ENCODE measurements at regions not wholly inside any gene's neighbourhood (a gene's known extent, or its start where the extent isn't known, plus 50 kb on each side); places are given as distances from the start of the nearest gene placed in this dataset.

GRCh38 chr9:80945436-80945835 lies 743.9 kb downstream of the TLE1 start:
- Histone ChIP-seq H3K36me3 (ENCODE audit: insufficient read depth, low read length) (no peaks in the 10 kb centered on the region), H2AFZ (ENCODE audit: low read length, unreplicated experiment) (no peak overlapping the region), H3K27me3 (ENCODE audit: insufficient read depth, low read length) (no peaks in the 10 kb centered on the region)

DNA sequence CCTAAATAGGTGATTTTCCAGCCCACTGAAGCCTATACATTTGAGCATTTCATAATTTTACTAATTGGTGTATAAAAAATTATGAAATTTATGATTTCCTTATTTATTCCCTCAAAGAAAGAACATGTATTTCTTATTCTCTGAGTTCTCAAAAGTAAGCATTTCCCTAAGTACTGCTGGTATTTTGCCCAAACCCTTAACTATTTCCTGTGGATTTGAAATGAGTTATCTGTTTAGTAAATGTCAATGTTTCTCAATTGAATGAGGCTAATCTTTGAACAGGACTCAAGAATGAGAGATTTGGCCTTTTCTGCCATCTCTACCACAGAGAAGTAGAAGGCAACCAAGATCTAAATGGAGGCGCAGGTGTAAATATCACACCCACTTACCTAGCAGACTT lies 751.7 kb downstream of the TLE1 start:
- H3K4me1 ChIP-seq (ENCODE audit: control insufficient read depth, insufficient read depth, low read length, unreplicated experiment) = no peaks in the 10 kb centered on the region
- no peaks in the 10 kb centered on the region for H3K36me3 ChIP-seq (ENCODE audit: insufficient read depth, low read length)
- no peak overlapping the region for H3K4me3 ChIP-seq (ENCODE audit: low read depth, low read length)
- no peaks in the 10 kb centered on the region for H3K79me2 ChIP-seq (ENCODE audit: control insufficient read depth, insufficient read depth, low read length, unreplicated experiment)
- H2AFZ ChIP-seq (ENCODE audit: low read length, unreplicated experiment) = no peak overlapping the region
- no peaks in the 10 kb centered on the region for H3K27me3 ChIP-seq (ENCODE audit: insufficient read depth, low read length)
- no peak overlapping the region for H3K27ac ChIP-seq (ENCODE audit: low read depth, low read length)

More at GRCh38 chr9:80945436-80945835, 743.9 kb downstream of the TLE1 start:
- no peaks in the 10 kb centered on the region for H3K79me2 ChIP-seq (ENCODE audit: control insufficient read depth, insufficient read depth, low read length, unreplicated experiment)
- H3K4me3 ChIP-seq (ENCODE audit: low read depth, low read length) = no peak overlapping the region
- no peaks in the 10 kb centered on the region for H3K4me1 ChIP-seq (ENCODE audit: control insufficient read depth, insufficient read depth, low read length, unreplicated experiment)
- H3K27ac ChIP-seq (ENCODE audit: low read depth, low read length) = no peak overlapping the region

- Histone ChIP-seq H3K4me3 (ENCODE audit: low read depth, low read length) (no peak overlapping the region), H3K27me3 (ENCODE audit: insufficient read depth, low read length) (no peaks in the 10 kb centered on the region), H2AFZ (ENCODE audit: low read length, unreplicated experiment) (no peak overlapping the region), H3K79me2 (ENCODE audit: control insufficient read depth, insufficient read depth, low read length, unreplicated experiment) (no peaks in the 10 kb centered on the region), H3K36me3 (ENCODE audit: insufficient read depth, low read length) (no peaks in the 10 kb centered on the region), H3K27ac (ENCODE audit: low read depth, low read length) (no peak overlapping the region), H3K4me1 (ENCODE audit: control insufficient read depth, insufficient read depth, low read length, unreplicated experiment) (no peaks in the 10 kb centered on the region)
These were observed 755.3 kb downstream of the TLE1 start for GRCh38 chr9:80934095-80934494.

- H3K4me1 ChIP-seq (ENCODE audit: control insufficient read depth, insufficient read depth, low read length, unreplicated experiment) = no peaks in the 10 kb centered on the region
- H3K79me2 ChIP-seq (ENCODE audit: control insufficient read depth, insufficient read depth, low read length, unreplicated experiment) = no peaks in the 10 kb centered on the region
- H3K27ac ChIP-seq (ENCODE audit: low read depth, low read length) = no peak overlapping the region
- H3K27me3 ChIP-seq (ENCODE audit: insufficient read depth, low read length) = no peaks in the 10 kb centered on the region
- H3K36me3 ChIP-seq (ENCODE audit: insufficient read depth, low read length) = no peaks in the 10 kb centered on the region
- H3K4me3 ChIP-seq (ENCODE audit: low read depth, low read length) = no peak overlapping the region
- no peak overlapping the region for H2AFZ ChIP-seq (ENCODE audit: low read length, unreplicated experiment)
These were observed 756.2 kb downstream of the TLE1 start for GRCh38 chr9:80932947-80933780.

DNA sequence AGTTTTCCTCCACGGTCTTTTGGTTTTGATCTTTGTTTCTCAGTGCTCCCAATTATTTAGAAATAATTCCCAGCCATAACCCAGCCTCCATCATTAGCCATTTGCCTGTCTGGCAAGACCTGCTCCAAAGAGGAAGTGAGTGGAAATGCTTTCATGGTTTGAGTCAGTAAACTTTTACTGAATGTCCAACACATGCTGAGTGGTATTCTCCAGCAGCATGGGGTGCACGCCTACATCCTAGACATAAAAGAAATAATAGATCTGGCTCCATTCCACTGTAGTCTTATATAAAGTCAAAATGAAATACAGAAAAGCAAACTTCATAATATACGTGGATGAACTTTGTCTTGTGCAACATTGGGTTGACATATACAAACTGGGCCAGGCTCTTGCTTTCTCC lies 757.2 kb downstream of the TLE1 start:
- H2AFZ ChIP-seq (ENCODE audit: low read length, unreplicated experiment) = no peak overlapping the region

DNA sequence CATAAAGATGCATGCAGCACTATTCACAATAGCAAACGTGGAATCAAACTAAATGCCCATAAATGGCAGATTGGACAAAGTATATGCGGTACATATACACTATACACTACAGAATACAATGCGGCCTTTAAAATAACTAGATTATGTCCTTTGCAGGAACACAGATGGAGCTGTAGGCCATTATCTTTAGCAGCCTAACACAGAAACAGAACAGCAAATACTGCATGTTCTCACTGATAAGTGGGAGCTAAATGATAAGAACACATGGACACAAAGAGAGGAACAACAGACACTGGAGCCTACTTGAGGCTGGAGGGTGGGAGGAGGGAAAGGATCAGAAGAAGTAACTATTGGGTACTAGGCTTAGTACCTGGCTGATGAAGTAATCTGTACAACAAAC lies 758.2 kb downstream of the TLE1 start:
- Histone ChIP-seq H3K4me3 (ENCODE audit: low read depth, low read length) (no peak overlapping the region), H2AFZ (ENCODE audit: low read length, unreplicated experiment) (no peak overlapping the region), H3K36me3 (ENCODE audit: insufficient read depth, low read length) (no peaks in the 10 kb centered on the region), H3K4me1 (ENCODE audit: control insufficient read depth, insufficient read depth, low read length, unreplicated experiment) (no peaks in the 10 kb centered on the region), H3K27ac (ENCODE audit: low read depth, low read length) (no peak overlapping the region), H3K27me3 (ENCODE audit: insufficient read depth, low read length) (no peaks in the 10 kb centered on the region), H3K79me2 (ENCODE audit: control insufficient read depth, insufficient read depth, low read length, unreplicated experiment) (no peaks in the 10 kb centered on the region)

More for the DNA sequence above, 757.2 kb downstream of the TLE1 start:
- no peaks in the 10 kb centered on the region for H3K4me1 ChIP-seq (ENCODE audit: control insufficient read depth, insufficient read depth, low read length, unreplicated experiment)
- no peaks in the 10 kb centered on the region for H3K79me2 ChIP-seq (ENCODE audit: control insufficient read depth, insufficient read depth, low read length, unreplicated experiment)
- no peaks in the 10 kb centered on the region for H3K27me3 ChIP-seq (ENCODE audit: insufficient read depth, low read length)
- no peak overlapping the region for H3K27ac ChIP-seq (ENCODE audit: low read depth, low read length)
- no peak overlapping the region for H3K4me3 ChIP-seq (ENCODE audit: low read depth, low read length)
- H3K36me3 ChIP-seq (ENCODE audit: insufficient read depth, low read length) = no peaks in the 10 kb centered on the region

GRCh38 chr9:80928697-80929096 lies 760.6 kb downstream of the TLE1 start:
- Histone ChIP-seq H3K27me3 (ENCODE audit: insufficient read depth, low read length) (no peaks in the 10 kb centered on the region), H3K79me2 (ENCODE audit: control insufficient read depth, insufficient read depth, low read length, unreplicated experiment) (no peaks in the 10 kb centered on the region), H3K4me1 (ENCODE audit: control insufficient read depth, insufficient read depth, low read length, unreplicated experiment) (no peaks in the 10 kb centered on the region), H3K27ac (ENCODE audit: low read depth, low read length) (no peak overlapping the region), H3K4me3 (ENCODE audit: low read depth, low read length) (no peak overlapping the region), H2AFZ (ENCODE audit: low read length, unreplicated experiment) (no peak overlapping the region), H3K36me3 (ENCODE audit: insufficient read depth, low read length) (no peaks in the 10 kb centered on the region)

DNA sequence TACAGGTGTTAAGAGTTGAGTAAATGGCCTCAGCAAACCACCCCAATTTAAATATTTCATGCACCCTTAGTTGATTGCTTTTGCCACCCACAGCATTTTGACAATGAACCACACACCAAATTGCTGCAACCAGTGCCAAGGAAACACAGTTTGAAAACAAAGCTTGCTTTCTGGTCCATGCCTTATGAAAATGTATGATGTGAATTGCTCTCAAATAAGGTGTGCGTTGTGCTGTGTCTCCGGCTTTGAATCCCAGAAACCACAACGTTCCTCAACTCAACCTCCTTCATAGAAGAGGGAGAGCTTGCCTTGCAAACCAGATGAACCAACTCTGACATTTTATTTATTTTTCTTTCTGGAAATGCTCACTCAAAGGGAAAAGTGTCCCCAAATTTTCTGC lies 762.7 kb downstream of the TLE1 start:
- no peaks in the 10 kb centered on the region for H3K79me2 ChIP-seq (ENCODE audit: control insufficient read depth, insufficient read depth, low read length, unreplicated experiment)
- H3K36me3 ChIP-seq (ENCODE audit: insufficient read depth, low read length) = no peaks in the 10 kb centered on the region
- H3K27ac ChIP-seq (ENCODE audit: low read depth, low read length) = no peak overlapping the region
- no peaks in the 10 kb centered on the region for H3K27me3 ChIP-seq (ENCODE audit: insufficient read depth, low read length)
- no peak overlapping the region for H3K4me3 ChIP-seq (ENCODE audit: low read depth, low read length)
- H2AFZ ChIP-seq (ENCODE audit: low read length, unreplicated experiment) = no peak overlapping the region
- no peaks in the 10 kb centered on the region for H3K4me1 ChIP-seq (ENCODE audit: control insufficient read depth, insufficient read depth, low read length, unreplicated experiment)

DNA sequence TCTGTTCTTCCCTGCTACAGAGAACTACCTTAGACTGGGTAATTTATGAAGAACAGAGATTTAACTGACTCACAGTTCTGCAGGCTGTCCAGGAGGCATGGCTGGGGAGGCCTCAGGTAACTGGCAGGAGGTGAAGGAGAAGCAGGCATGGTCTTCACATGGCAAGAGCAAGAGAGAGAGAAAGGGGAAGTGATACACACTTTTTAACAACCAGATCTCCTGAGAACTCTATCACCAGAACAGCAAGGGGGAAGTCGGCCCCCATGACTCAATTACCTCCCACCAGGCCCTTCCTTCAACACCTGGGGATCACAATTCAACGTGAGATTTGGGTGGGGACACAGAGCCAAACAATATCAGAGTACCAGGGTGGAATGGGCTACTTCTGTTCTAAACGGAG lies 766.8 kb downstream of the TLE1 start:
- H3K27ac ChIP-seq (ENCODE audit: low read depth, low read length) = no peak overlapping the region
- no peak overlapping the region for H2AFZ ChIP-seq (ENCODE audit: low read length, unreplicated experiment)
- H3K4me3 ChIP-seq (ENCODE audit: low read depth, low read length) = no peak overlapping the region
- H3K36me3 ChIP-seq (ENCODE audit: insufficient read depth, low read length) = no peaks in the 10 kb centered on the region
- H3K27me3 ChIP-seq (ENCODE audit: insufficient read depth, low read length) = no peaks in the 10 kb centered on the region
- H3K79me2 ChIP-seq (ENCODE audit: control insufficient read depth, insufficient read depth, low read length, unreplicated experiment) = no peaks in the 10 kb centered on the region
- H3K4me1 ChIP-seq (ENCODE audit: control insufficient read depth, insufficient read depth, low read length, unreplicated experiment) = no peaks in the 10 kb centered on the region

DNA sequence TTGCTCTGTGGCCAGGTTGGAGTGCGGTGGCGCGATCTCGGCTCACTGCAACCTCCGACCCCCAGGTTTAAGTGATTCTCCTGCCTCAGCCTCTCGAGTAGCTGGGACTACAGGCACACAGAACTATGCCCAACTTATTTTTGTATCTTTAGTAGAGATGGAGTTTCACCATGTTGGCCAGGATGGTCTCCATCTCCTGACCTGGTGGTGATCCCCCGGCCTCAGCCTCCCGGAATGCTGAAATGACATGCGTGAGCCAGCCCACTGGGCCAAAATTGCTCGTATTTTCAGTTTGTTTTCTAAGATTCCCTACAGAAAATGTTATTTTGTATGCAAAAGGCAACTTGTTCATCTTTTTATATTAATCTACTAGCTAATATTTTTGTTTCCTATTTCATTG lies 782.6 kb downstream of the TLE1 start:
- no peaks in the 10 kb centered on the region for H3K27me3 ChIP-seq (ENCODE audit: insufficient read depth, low read length)
- no peaks in the 10 kb centered on the region for H3K79me2 ChIP-seq (ENCODE audit: control insufficient read depth, insufficient read depth, low read length, unreplicated experiment)
- no peaks in the 10 kb centered on the region for H3K36me3 ChIP-seq (ENCODE audit: insufficient read depth, low read length)
- no peak overlapping the region for H3K27ac ChIP-seq (ENCODE audit: low read depth, low read length)
- H3K4me3 ChIP-seq (ENCODE audit: low read depth, low read length) = no peak overlapping the region
- no peak overlapping the region for H2AFZ ChIP-seq (ENCODE audit: low read length, unreplicated experiment)
- H3K4me1 ChIP-seq (ENCODE audit: control insufficient read depth, insufficient read depth, low read length, unreplicated experiment) = no peaks in the 10 kb centered on the region

DNA sequence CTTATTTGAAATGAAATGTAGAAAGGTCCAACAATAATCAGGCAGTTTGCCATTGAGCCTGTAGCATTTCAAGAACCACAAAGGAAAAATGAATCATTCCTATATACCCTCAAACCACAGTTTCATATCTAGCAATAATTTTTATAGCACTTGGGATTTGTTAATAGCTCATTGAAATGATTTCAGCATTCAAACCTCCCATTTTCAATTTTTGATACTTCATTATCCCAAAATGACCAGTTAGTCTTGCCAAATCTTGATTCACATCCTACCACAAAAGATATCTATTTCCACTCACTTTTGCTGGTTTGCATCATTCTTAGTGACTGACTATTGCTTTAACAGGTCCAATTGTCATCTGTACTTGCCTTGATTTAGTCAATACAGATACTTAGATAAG lies 790.1 kb downstream of the TLE1 start:
- Histone ChIP-seq H3K4me3 (ENCODE audit: low read depth, low read length) (no peak overlapping the region), H3K79me2 (ENCODE audit: control insufficient read depth, insufficient read depth, low read length, unreplicated experiment) (no peaks in the 10 kb centered on the region), H3K27me3 (ENCODE audit: insufficient read depth, low read length) (no peaks in the 10 kb centered on the region), H3K27ac (ENCODE audit: low read depth, low read length) (no peak overlapping the region), H3K36me3 (ENCODE audit: insufficient read depth, low read length) (no peaks in the 10 kb centered on the region), H2AFZ (ENCODE audit: low read length, unreplicated experiment) (no peak overlapping the region), H3K4me1 (ENCODE audit: control insufficient read depth, insufficient read depth, low read length, unreplicated experiment) (no peaks in the 10 kb centered on the region)
